ENCODE measurements at regions not wholly inside any gene's neighbourhood (a gene's known extent, or its start where the extent isn't known, plus 50 kb on each side); places are given as distances from the start of the nearest gene placed in this dataset.

DNA sequence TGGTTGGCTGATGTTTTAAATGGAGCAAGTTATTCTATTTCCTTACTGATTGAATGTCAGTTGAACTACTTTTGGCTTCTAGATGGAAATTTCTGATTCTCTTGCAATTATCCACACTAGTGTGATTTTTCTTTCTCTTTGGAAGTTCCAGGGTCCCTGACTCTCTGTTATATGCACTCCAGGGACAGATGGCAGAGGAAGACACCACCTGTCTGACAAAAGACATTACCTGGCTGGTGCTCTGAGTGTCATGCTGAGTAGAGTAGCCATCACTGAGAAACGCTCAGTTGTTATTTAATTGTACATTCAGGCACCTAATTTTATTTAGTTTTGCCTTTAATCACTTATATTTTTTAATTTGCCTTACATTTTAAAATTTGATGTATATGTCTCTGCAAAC is 105.4 kb upstream of the TLL1 start:
- TF ChIP-seq POLR2A (IDR thresholded peaks at IDR 0.05; ENCODE audit: low read depth, low read length) (no peak), POLR2AphosphoS5 (IDR thresholded peaks at IDR 0.05; ENCODE audit: insufficient read depth, low read depth, low read length) (no peak), EZH2 (IDR thresholded peaks at IDR 0.05; ENCODE audit: borderline replicate concordance, low read depth, low read length, severe bottlenecking) (no peak), JUN (IDR thresholded peaks at IDR 0.05; ENCODE audit: borderline replicate concordance, insufficient read depth, insufficient read length, low read depth) (no peak), CTCF (IDR thresholded peaks at IDR 0.05; ENCODE audit: extremely low read depth in 1 of 2, insufficient read depth in 1 of 2, low read depth in 1 of 2, low read length in 2 of 2) (no peak)
